H1 (cell line): ENCODE measurements at regions not wholly inside any gene's neighbourhood (a gene's known extent, or its start where the extent isn't known, plus 50 kb on each side); places are given as distances from the start of the nearest gene placed in this dataset.

Experiments used
- CTCF ChIA-PET: fragments of 300-600 bp; sonication (Branson Sonifier 250); formaldehyde crosslinking; loops from one replicate; lab custom pipeline; 2021; ENCODE audit not compliant: partially characterized antibody; lab: Charles Lee
- POLR2A ChIA-PET: fragments of 300-600 bp; sonication (Branson Sonifier 250); formaldehyde crosslinking; loops from one replicate; lab custom pipeline; 2021; ENCODE audit warnings: inconsistent platforms; ENCODE audit not compliant: partially characterized antibody; lab: Charles Lee
- DNase-seq, 2 experiments: peaks; one replicate each; pipeline versions ENCODE4 v3.0.0 to v3.0.0-alpha.2; 2010 to 2022; ENCODE audit warnings: low spot score in 2 of 2, low read depth in 1 of 2, mixed read lengths in 1 of 2
- FAIRE-seq: peaks from 2 replicates; lab custom pipeline; 2011; peaks lifted over from hg19 to GRCh38; lab: Jason Lieb, UNC
- H2AFZ ChIP-seq: 2 replicates; pipeline ENCODE4 v1.8.1; 2012; ENCODE audit warnings: low read length, inconsistent platforms
- H2AK5ac ChIP-seq: 2 replicates; pipeline ENCODE4 v1.6.1; 2013; ENCODE audit warnings: low read depth, low read length
- H2BK120ac ChIP-seq: replicated peaks from 2 replicates; pipeline ENCODE3; 2013; ENCODE audit warnings: low read depth, low read length, inconsistent platforms
- H2BK12ac ChIP-seq: 2 replicates; pipeline ENCODE4 v1.6.1; 2013; ENCODE audit warnings: low read depth, low read length
- H2BK15ac ChIP-seq: 2 replicates; pipeline ENCODE4 v1.6.1; 2013; ENCODE audit warnings: low read length
- H2BK20ac ChIP-seq: 2 replicates; pipeline ENCODE4 v1.6.1; 2013; ENCODE audit warnings: low read length
- H2BK5ac ChIP-seq: 2 replicates; pipeline ENCODE4 v1.6.1; 2013; ENCODE audit warnings: low read depth, low read length
- H3K14ac ChIP-seq: 2 replicates; pipeline ENCODE4 v1.6.1; 2013; ENCODE audit warnings: inconsistent platforms; ENCODE audit not compliant: insufficient read length
- H3K18ac ChIP-seq: 2 replicates; pipeline ENCODE4 v1.6.1; 2013; ENCODE audit warnings: low read length; ENCODE audit errors: extremely low read depth
- H3K23ac ChIP-seq: 2 replicates; pipeline ENCODE4 v1.6.1; 2013; ENCODE audit warnings: inconsistent platforms; ENCODE audit not compliant: insufficient read length
- H3K23me2 ChIP-seq: 2 replicates; pipeline ENCODE4 v1.6.1; 2013; ENCODE audit warnings: low read depth, low read length
- H3K27ac ChIP-seq: 2 replicates; pipeline ENCODE4 v1.6.1; 2011; ENCODE audit warnings: low read depth, low read length, inconsistent platforms
- H3K27me3 ChIP-seq, 4 experiments: replicated peaks in 1 of 4; 1 replicate in 1 of 4; 2 replicates in 3 of 4; pipeline versions ENCODE4 v1.6.1 to v1.8.1; 2011 to 2013; ENCODE audit warnings: low read length in 3 of 4, mild to moderate bottlenecking in 3 of 4, inconsistent platforms in 2 of 4, mixed read lengths in 2 of 4, moderate library complexity in 1 of 4; ENCODE audit not compliant: control insufficient read depth in 3 of 4, insufficient read depth in 3 of 4; ENCODE audit errors: extremely low read depth in 1 of 4
- H3K36me3 ChIP-seq, 4 experiments: 2 replicates each; pipeline versions ENCODE4 v1.6.1 to v1.8.1; 2011 to 2013; ENCODE audit warnings: mild to moderate bottlenecking in 4 of 4, low read length in 3 of 4, moderate library complexity in 2 of 4, control low read depth in 1 of 4, inconsistent platforms in 1 of 4; ENCODE audit not compliant: insufficient read depth in 4 of 4, control insufficient read depth in 2 of 4
- H3K4ac ChIP-seq: replicated peaks from 2 replicates; pipeline ENCODE3; 2013; ENCODE audit warnings: low read length, low read depth, mixed read lengths, inconsistent platforms; ENCODE audit not compliant: insufficient read length
- H3K4me1 ChIP-seq, 4 experiments: replicated peaks in 1 of 4; 1 replicate in 1 of 4; 2 replicates in 3 of 4; pipeline versions ENCODE4 v1.6.1 to v1.8.1; 2011 to 2013; ENCODE audit warnings: low read length in 3 of 4, inconsistent platforms in 2 of 4, mixed read lengths in 1 of 4; ENCODE audit not compliant: insufficient read depth in 4 of 4, control insufficient read depth in 3 of 4
- H3K4me2 ChIP-seq, 2 experiments: 2 replicates each; pipeline versions ENCODE4 v1.6.1 to v1.8.1; 2011 to 2013; ENCODE audit warnings: low read depth in 2 of 2, low read length in 2 of 2, control low read depth in 1 of 2, inconsistent platforms in 1 of 2, mild to moderate bottlenecking in 1 of 2; ENCODE audit not compliant: insufficient read depth in 1 of 2
- H3K4me3 ChIP-seq, 4 experiments: fragments of 200-600, 300-600 bp in 1 of 4; sonication (generic), shearing (Covaris generic), sonication (Bioruptor Twin) in 1 of 4; 2 replicates each; pipeline versions ENCODE4 v1.5.1 to v1.8.1; 2011 to 2016; ENCODE audit warnings: low read length in 4 of 4, low read depth in 3 of 4, control low read depth in 2 of 4, inconsistent platforms in 2 of 4, mild to moderate bottlenecking in 2 of 4, mixed read lengths in 1 of 4, moderate library complexity in 1 of 4; ENCODE audit not compliant: insufficient read depth in 2 of 4; ENCODE audit errors: extremely low read depth in 1 of 4
- H3K56ac ChIP-seq: replicated peaks from 2 replicates; pipeline ENCODE3; 2013; ENCODE audit warnings: low read depth, mild to moderate bottlenecking, mixed read lengths, low read length, inconsistent platforms; ENCODE audit not compliant: insufficient read length
- H3K79me1 ChIP-seq: 2 replicates; pipeline ENCODE4 v1.6.1; 2013; ENCODE audit warnings: low read depth, low read length, control low read depth
- H3K79me2 ChIP-seq, 2 experiments: 2 replicates each; pipeline versions ENCODE4 v1.6.1 to v1.8.1; 2012 to 2013; ENCODE audit warnings: low read length in 2 of 2, mild to moderate bottlenecking in 2 of 2, inconsistent platforms in 1 of 2; ENCODE audit not compliant: insufficient read depth in 2 of 2, control insufficient read depth in 1 of 2
- H3K9ac ChIP-seq, 4 experiments: replicated peaks in 1 of 4; 1 replicate in 1 of 4; 2 replicates in 3 of 4; pipeline versions ENCODE4 v1.6.1 to v1.8.1; 2011 to 2013; ENCODE audit warnings: low read depth in 3 of 4, low read length in 3 of 4, control low read depth in 2 of 4, mild to moderate bottlenecking in 2 of 4, moderate library complexity in 2 of 4, inconsistent platforms in 1 of 4; ENCODE audit errors: extremely low read depth in 1 of 4
- H3K9me3 ChIP-seq, 2 experiments: 2 replicates each; pipeline versions ENCODE4 v1.6.1 to v1.8.1; 2012 to 2013; ENCODE audit warnings: mild to moderate bottlenecking in 2 of 2, moderate library complexity in 2 of 2, control low read depth in 1 of 2, inconsistent platforms in 1 of 2, low read depth in 1 of 2, low read length in 1 of 2, mixed read lengths in 1 of 2; ENCODE audit not compliant: insufficient read depth in 2 of 2
- H4K20me1 ChIP-seq, 2 experiments: replicated peaks in 1 of 2; 2 replicates each; pipeline versions ENCODE3 to v1.8.1; 2011 to 2013; ENCODE audit warnings: inconsistent platforms in 2 of 2, low read length in 2 of 2, mild to moderate bottlenecking in 1 of 2; ENCODE audit not compliant: insufficient read depth in 2 of 2, control insufficient read depth in 1 of 2
- H4K5ac ChIP-seq: 2 replicates; pipeline ENCODE4 v1.6.1; 2013; ENCODE audit warnings: low read length, low read depth, mixed read lengths, inconsistent platforms; ENCODE audit not compliant: insufficient read length
- H4K8ac ChIP-seq: 2 replicates; pipeline ENCODE4 v1.8.0; 2013; ENCODE audit warnings: mild to moderate bottlenecking, moderate library complexity, low read length, inconsistent platforms; ENCODE audit not compliant: insufficient read depth; ENCODE audit errors: extremely low read depth
- H4K91ac ChIP-seq: replicated peaks from 2 replicates; pipeline ENCODE3; 2013; ENCODE audit warnings: low read length, mixed read lengths, inconsistent platforms; ENCODE audit not compliant: insufficient read length
- ATF2 ChIP-seq: IDR thresholded peaks from 2 replicates; pipeline ENCODE4 v1.6.1; 2012; ENCODE audit warnings: low read length, inconsistent platforms
- CBX8 ChIP-seq: fragments of 300-800, 300-1000 bp; sonication (generic); IDR thresholded peaks from 2 replicates; pipeline ENCODE4 v1.7.1; 2016; ENCODE audit warnings: low read depth, low read length, borderline replicate concordance
- CHD1 ChIP-seq: IDR thresholded peaks from 2 replicates; pipeline ENCODE4 v1.6.1; 2012; ENCODE audit warnings: low read depth, low read length, improper control_type of control experiment
- FOSL1 ChIP-seq: IDR thresholded peaks from 2 replicates; pipeline ENCODE4 v1.6.1; 2011; ENCODE audit warnings: mild to moderate bottlenecking, low read depth, low read length, moderate library complexity; ENCODE audit not compliant: insufficient read depth
- KDM1A ChIP-seq: fragments of 200-600, 300-600 bp; sonication (generic); IDR thresholded peaks from 2 replicates; pipeline ENCODE4 v1.7.1; 2016; ENCODE audit warnings: mild to moderate bottlenecking, low read length, borderline replicate concordance
- KDM4A ChIP-seq: IDR thresholded peaks from one replicate; pipeline ENCODE4 v1.7.1; 2012; ENCODE audit warnings: low read depth, mild to moderate bottlenecking, moderate library complexity, low read length, inconsistent platforms; ENCODE audit not compliant: severe bottlenecking
- KDM5A ChIP-seq: fragments of 200-600 bp; IDR thresholded peaks from 2 replicates; pipeline ENCODE4 v1.7.1; 2012; ENCODE audit warnings: mild to moderate bottlenecking, low read length, inconsistent platforms, mixed read lengths
- RAD21 ChIP-seq, 2 experiments: IDR thresholded peaks in 1 of 2; conservative IDR thresholded peaks in 1 of 2; 2 replicates each; pipeline ENCODE4 v1.6.1; 2011; ENCODE audit warnings: low read depth in 2 of 2, low read length in 2 of 2, improper control_type of control experiment in 1 of 2, inconsistent platforms in 1 of 2, mild to moderate bottlenecking in 1 of 2, moderate library complexity in 1 of 2
- SP1 ChIP-seq: IDR thresholded peaks from 2 replicates; pipeline ENCODE4 v1.6.1; 2011; ENCODE audit warnings: low read depth, low read length
- TAF1 ChIP-seq: IDR thresholded peaks from 2 replicates; pipeline ENCODE4 v1.6.1; 2011; ENCODE audit warnings: mild to moderate bottlenecking, low read depth, low read length
- TAF7 ChIP-seq: optimal IDR thresholded peaks from 2 replicates; pipeline ENCODE3; 2011; ENCODE audit warnings: low read depth, mild to moderate bottlenecking, inconsistent platforms, low read length, moderate library complexity, borderline replicate concordance
- WGBS, 2 experiments: shearing (Covaris generic) in 1 of 2; methylation state at CpG; one replicate each; pipeline versions ENCODE4 v1.1.6 to v1.1.7; 2013 to 2015; ENCODE audit warnings: low lambda C conversion rate in 2 of 2, mixed read lengths in 2 of 2, inconsistent platforms in 1 of 2, low coverage in 1 of 2, missing lambda C conversion rate in 1 of 2; ENCODE audit not compliant: insufficient replicate concordance in 2 of 2, insufficient coverage in 1 of 2, insufficient read length in 1 of 2; ENCODE audit errors: extremely low coverage in 1 of 2, missing lambda C conversion rate in 1 of 2; 5-methylcytosine and 5-hydroxymethylcytosine counted together

DNA sequence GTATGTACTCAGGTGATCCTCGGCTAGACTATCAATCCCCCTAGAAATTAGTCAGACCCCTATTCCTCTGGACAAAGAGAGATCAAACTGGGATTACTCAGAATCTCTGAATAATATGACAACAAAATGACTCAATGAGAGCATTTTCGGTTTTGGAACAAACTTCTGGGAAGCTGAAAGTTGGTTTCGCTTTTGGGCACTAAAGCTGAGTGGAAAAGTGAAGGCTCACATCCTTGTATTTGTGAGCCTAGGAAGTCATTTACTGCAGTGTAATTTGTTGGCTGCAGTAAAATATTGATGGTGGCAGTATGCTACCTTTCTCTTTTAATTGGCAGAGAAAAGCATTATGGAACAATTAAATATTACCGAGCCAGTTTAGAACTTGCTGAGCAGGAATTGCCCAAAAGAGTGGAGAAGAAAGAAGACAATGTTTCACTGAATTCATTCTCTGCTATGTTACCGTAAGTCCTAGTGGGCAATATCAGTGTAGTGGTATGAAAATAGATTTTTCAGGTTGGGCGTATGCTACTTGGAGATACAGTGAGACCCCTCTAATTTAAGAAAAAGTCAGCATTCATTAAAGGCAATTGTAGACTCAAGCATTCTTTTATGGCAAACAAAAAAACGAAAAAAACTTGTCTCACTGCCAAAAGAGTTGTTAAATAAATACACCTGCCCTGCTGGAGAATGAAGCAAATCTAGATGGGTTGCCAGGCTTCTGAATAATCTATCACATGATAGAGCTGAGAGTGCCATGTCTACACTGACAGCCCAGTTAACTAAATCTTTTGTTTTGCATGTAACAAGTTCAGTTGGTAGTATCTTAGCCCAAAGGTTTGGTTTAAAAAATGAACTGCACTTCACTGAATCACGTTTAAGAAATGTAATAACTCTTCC is 69.6 kb downstream of the AGTR2 start:
- Histone ChIP-seq H3K56ac (no peak overlapping the region), H2BK12ac (no peak overlapping the region), H3K23ac (no peak overlapping the region), H3K9ac (no peak overlapping the region), H4K91ac (no peak overlapping the region), H3K4me1 (no peaks in the 10 kb centered on the region), H3K23me2 (no peaks in the 10 kb centered on the region), H4K8ac (no peak overlapping the region), H4K5ac (no peak overlapping the region), H3K36me3 (no peaks in the 10 kb centered on the region), H3K4me3 (no peak overlapping the region), H2AK5ac (no peak overlapping the region), H3K4ac (no peak overlapping the region), H2BK120ac (no peak overlapping the region), H3K14ac (no peak overlapping the region), H3K18ac (no peak overlapping the region), H2BK15ac (no peak overlapping the region), H2AFZ (no peak overlapping the region), H3K4me2 (no peak overlapping the region), H3K79me1 (no peaks in the 10 kb centered on the region), H3K27me3 (no peaks in the 10 kb centered on the region), H3K9me3 (peaks cover 0 to 6% of the 10 kb centered on the region in 2 experiments; a peak in 1 of 4 replicates), H3K79me2 (no peaks in the 10 kb centered on the region), H2BK5ac (no peak overlapping the region), H2BK20ac (no peak overlapping the region), H3K27ac (no peak overlapping the region), H4K20me1 (no peaks in the 10 kb centered on the region)
- no peak for TF ChIP-seq KDM4A
- TF ChIP-seq CBX8: no peak
- TF ChIP-seq SP1: no peak
- no peak for TF ChIP-seq FOSL1
- no peak for TF ChIP-seq TAF7
- no peak for TF ChIP-seq KDM5A
- TF ChIP-seq RAD21 (IDR thresholded peaks at IDR 0.05 in 1 of 2, conservative IDR thresholded peaks at IDR 0.05 in 1 of 2; ENCODE audit: low read depth in 2 of 2, low read length in 2 of 2): no peak
- no peak for TF ChIP-seq TAF1
- TF ChIP-seq CHD1: no peak
- TF ChIP-seq KDM1A: no peak
- no peak for TF ChIP-seq ATF2
- CTCF ChIA-PET: no interaction called here
- 79% methylated on average over 8 of the region's 8 CpGs; no CpG with 5 or more reads in 1 of the 2 experiments for WGBS, 2 experiments
- FAIRE-seq: no peak
- POLR2A ChIA-PET: no interaction called here
- DNase-seq: no peak
